ENCODE measurements at regions not wholly inside any gene's neighbourhood (a gene's known extent, or its start where the extent isn't known, plus 50 kb on each side); places are given as distances from the start of the nearest gene placed in this dataset.

GRCh38 chr1:61000327-61000726 lies 82.0 kb upstream of the NFIA start:
- no peak overlapping the region for H3K4me3 ChIP-seq (ENCODE audit: low read depth, poor library complexity, severe bottlenecking)
- 87 to 97% methylated on average over 3 of the region's 3 CpGs for WGBS, 2 donors
- TF ChIP-seq CTCF (IDR thresholded peaks at IDR 0.05), result no peak
- TF ChIP-seq POLR2A (IDR thresholded peaks at IDR 0.05), result no peak
- intact Hi-C loops (cut with DNase I; ENCODE audit: low total_unique reads), result no loop called here
- no peak for DNase-seq (ENCODE audit: low spot score in 2 of 2)

- intact Hi-C loops (cut with DNase I; ENCODE audit: low total_unique reads), result no loop called here
- no peak for TF ChIP-seq CTCF (IDR thresholded peaks at IDR 0.05)
- TF ChIP-seq POLR2A (IDR thresholded peaks at IDR 0.05), result no peak
- H3K4me3 ChIP-seq (ENCODE audit: low read depth, poor library complexity, severe bottlenecking), result no peak overlapping the region
- no peak for DNase-seq (ENCODE audit: low spot score in 2 of 2)
- 86 to 91% methylated on average over 5 of the region's 5 CpGs for WGBS, 2 donors
These were observed 83.6 kb upstream of the NFIA start for GRCh38 chr1:60998786-60999185.

GRCh38 chr1:60994828-60995492 lies 87.4 kb upstream of the NFIA start:
- intact Hi-C loops (cut with DNase I; ENCODE audit: low total_unique reads), result no loop called here
- no peak for TF ChIP-seq POLR2A (IDR thresholded peaks at IDR 0.05)
- no peak for TF ChIP-seq CTCF (IDR thresholded peaks at IDR 0.05)
- no peak overlapping the region for H3K4me3 ChIP-seq (ENCODE audit: low read depth, poor library complexity, severe bottlenecking)
- no peak for DNase-seq (ENCODE audit: low spot score in 2 of 2)

- H3K4me3 ChIP-seq (ENCODE audit: low read depth, poor library complexity, severe bottlenecking), result no peak overlapping the region
- TF ChIP-seq POLR2A (IDR thresholded peaks at IDR 0.05) (no peak), CTCF (IDR thresholded peaks at IDR 0.05) (no peak)
- 88 to 90% methylated on average over 3 of the region's 3 CpGs for WGBS, 2 donors
- no peak for DNase-seq (ENCODE audit: low spot score in 2 of 2)
- intact Hi-C loops (cut with DNase I; ENCODE audit: low total_unique reads), result no loop called here
These were observed 88.0 kb upstream of the NFIA start for GRCh38 chr1:60994369-60994768.

GRCh38 chr1:60992165-60992564 lies 90.2 kb upstream of the NFIA start:
- TF ChIP-seq CTCF (IDR thresholded peaks at IDR 0.05) (no peak), POLR2A (IDR thresholded peaks at IDR 0.05) (no peak)
- intact Hi-C loops (cut with DNase I; ENCODE audit: low total_unique reads), result no loop called here
- DNase-seq (ENCODE audit: low spot score in 2 of 2), result no peak
- H3K4me3 ChIP-seq (ENCODE audit: low read depth, poor library complexity, severe bottlenecking), result no peak overlapping the region
- 75 to 78% methylated on average over 1 of the region's 1 CpG for WGBS, 2 donors

- TF ChIP-seq CTCF (IDR thresholded peaks at IDR 0.05) (no peak), POLR2A (IDR thresholded peaks at IDR 0.05) (no peak)
- DNase-seq (ENCODE audit: low spot score in 2 of 2), result no peak
- intact Hi-C loops (cut with DNase I; ENCODE audit: low total_unique reads), result no loop called here
- H3K4me3 ChIP-seq (ENCODE audit: low read depth, poor library complexity, severe bottlenecking), result no peak overlapping the region
- 62 to 70% methylated on average over 8 of the region's 8 CpGs for WGBS, 2 donors
These were observed 91.7 kb upstream of the NFIA start for GRCh38 chr1:60990714-60991090.

Data from lower leg skin (tissue), 4 donors.